K562 (cell line): ENCODE measurements at regions not wholly inside any gene's neighbourhood (a gene's known extent, or its start where the extent isn't known, plus 50 kb on each side); places are given as distances from the start of the nearest gene placed in this dataset.

Source experiments
- ELF1 ChIP-seq: fragments of 200-800 bp; sonication (Bioruptor generic); IDR thresholded peaks from 2 replicates; pipeline ENCODE4 v1.6.1; 2016; ENCODE audit warnings: missing genetic modification characterization, missing compliant biosample characterization
- HDAC2 ChIP-seq: fragments of 450-650 bp; IDR thresholded peaks from 2 replicates; pipeline ENCODE4 v1.6.1; 2016; ENCODE audit warnings: mild to moderate bottlenecking
- MYC ChIP-seq, 2 experiments: fragments of 250-450 bp in 1 of 2; sonication (Bioruptor Pico) in 1 of 2; IDR thresholded peaks; 2 replicates each; pipeline versions ENCODE4 v1.5.1 to v1.6.1; 2012 to 2021; ENCODE audit warnings: low read depth in 2 of 2, borderline replicate concordance in 1 of 2, improper control_type of control experiment in 1 of 2, low read length in 1 of 2, mild to moderate bottlenecking in 1 of 2, moderate library complexity in 1 of 2
- SRSF9 ChIP-seq: fragments of 200-400 bp; formaldehyde crosslinking; IDR thresholded peaks from 2 replicates; pipeline ENCODE4 v1.6.1; 2017; ENCODE audit warnings: low read depth, low read length, borderline replicate concordance
- TAF9B ChIP-seq: fragments of 450-650 bp; IDR thresholded peaks from 2 replicates; pipeline ENCODE4 v1.6.1; 2018; ENCODE audit warnings: mild to moderate bottlenecking; ENCODE audit not compliant: partially characterized antibody
- TOE1 ChIP-seq, 2 experiments: fragments of 450-650 bp in 1 of 2; sonication (generic) in 1 of 2; formaldehyde crosslinking in 1 of 2; IDR thresholded peaks; 2 replicates each; pipeline versions ENCODE4 v1.7.1 to v1.8.0; 2016 to 2022; ENCODE audit warnings: borderline replicate concordance in 2 of 2, mild to moderate bottlenecking in 2 of 2, antibody characterized with exemption in 1 of 2, inconsistent platforms in 1 of 2, low read depth in 1 of 2, missing genetic modification reagents in 1 of 2, moderate library complexity in 1 of 2
- TF ChIP-seq, protein P1 (sequence below): fragments of 450-650 bp; IDR thresholded peaks from 2 replicates; pipeline ENCODE4 v1.6.1; 2016; ENCODE audit warnings: mild to moderate bottlenecking, moderate library complexity
- TF ChIP-seq, protein P2 (sequence below): sonication (generic); formaldehyde crosslinking; IDR thresholded peaks from 2 replicates; pipeline ENCODE4 v1.8.1; 2023; ENCODE audit warnings: mild to moderate bottlenecking, missing genetic modification reagents

DNA sequence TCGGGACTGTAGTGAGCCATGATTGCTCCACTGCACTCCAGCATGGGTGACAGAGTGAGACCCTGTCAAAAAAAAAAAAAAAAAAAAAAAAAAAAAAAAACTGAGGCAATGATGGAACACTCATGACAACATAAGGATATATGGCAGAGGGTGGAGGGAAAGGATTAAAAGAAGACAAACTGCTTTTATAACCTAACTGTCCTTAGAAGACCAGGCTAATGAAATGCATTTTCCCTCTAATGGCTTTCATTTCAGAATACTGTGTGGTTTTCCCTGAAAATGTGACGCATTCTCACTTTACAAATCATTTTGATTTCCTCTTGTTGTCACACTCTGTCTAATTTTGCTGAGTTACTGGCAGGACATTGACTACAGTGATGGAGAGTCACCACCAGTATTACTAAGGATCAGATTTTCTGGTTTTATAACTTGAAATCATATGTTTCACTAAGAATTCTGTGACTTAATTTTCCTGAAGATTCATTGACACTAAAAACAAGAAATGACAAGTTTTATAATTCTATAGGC, 137.6 kb upstream of the SSTR1 start (continued):
- TF ChIP-seq, protein P1, sequence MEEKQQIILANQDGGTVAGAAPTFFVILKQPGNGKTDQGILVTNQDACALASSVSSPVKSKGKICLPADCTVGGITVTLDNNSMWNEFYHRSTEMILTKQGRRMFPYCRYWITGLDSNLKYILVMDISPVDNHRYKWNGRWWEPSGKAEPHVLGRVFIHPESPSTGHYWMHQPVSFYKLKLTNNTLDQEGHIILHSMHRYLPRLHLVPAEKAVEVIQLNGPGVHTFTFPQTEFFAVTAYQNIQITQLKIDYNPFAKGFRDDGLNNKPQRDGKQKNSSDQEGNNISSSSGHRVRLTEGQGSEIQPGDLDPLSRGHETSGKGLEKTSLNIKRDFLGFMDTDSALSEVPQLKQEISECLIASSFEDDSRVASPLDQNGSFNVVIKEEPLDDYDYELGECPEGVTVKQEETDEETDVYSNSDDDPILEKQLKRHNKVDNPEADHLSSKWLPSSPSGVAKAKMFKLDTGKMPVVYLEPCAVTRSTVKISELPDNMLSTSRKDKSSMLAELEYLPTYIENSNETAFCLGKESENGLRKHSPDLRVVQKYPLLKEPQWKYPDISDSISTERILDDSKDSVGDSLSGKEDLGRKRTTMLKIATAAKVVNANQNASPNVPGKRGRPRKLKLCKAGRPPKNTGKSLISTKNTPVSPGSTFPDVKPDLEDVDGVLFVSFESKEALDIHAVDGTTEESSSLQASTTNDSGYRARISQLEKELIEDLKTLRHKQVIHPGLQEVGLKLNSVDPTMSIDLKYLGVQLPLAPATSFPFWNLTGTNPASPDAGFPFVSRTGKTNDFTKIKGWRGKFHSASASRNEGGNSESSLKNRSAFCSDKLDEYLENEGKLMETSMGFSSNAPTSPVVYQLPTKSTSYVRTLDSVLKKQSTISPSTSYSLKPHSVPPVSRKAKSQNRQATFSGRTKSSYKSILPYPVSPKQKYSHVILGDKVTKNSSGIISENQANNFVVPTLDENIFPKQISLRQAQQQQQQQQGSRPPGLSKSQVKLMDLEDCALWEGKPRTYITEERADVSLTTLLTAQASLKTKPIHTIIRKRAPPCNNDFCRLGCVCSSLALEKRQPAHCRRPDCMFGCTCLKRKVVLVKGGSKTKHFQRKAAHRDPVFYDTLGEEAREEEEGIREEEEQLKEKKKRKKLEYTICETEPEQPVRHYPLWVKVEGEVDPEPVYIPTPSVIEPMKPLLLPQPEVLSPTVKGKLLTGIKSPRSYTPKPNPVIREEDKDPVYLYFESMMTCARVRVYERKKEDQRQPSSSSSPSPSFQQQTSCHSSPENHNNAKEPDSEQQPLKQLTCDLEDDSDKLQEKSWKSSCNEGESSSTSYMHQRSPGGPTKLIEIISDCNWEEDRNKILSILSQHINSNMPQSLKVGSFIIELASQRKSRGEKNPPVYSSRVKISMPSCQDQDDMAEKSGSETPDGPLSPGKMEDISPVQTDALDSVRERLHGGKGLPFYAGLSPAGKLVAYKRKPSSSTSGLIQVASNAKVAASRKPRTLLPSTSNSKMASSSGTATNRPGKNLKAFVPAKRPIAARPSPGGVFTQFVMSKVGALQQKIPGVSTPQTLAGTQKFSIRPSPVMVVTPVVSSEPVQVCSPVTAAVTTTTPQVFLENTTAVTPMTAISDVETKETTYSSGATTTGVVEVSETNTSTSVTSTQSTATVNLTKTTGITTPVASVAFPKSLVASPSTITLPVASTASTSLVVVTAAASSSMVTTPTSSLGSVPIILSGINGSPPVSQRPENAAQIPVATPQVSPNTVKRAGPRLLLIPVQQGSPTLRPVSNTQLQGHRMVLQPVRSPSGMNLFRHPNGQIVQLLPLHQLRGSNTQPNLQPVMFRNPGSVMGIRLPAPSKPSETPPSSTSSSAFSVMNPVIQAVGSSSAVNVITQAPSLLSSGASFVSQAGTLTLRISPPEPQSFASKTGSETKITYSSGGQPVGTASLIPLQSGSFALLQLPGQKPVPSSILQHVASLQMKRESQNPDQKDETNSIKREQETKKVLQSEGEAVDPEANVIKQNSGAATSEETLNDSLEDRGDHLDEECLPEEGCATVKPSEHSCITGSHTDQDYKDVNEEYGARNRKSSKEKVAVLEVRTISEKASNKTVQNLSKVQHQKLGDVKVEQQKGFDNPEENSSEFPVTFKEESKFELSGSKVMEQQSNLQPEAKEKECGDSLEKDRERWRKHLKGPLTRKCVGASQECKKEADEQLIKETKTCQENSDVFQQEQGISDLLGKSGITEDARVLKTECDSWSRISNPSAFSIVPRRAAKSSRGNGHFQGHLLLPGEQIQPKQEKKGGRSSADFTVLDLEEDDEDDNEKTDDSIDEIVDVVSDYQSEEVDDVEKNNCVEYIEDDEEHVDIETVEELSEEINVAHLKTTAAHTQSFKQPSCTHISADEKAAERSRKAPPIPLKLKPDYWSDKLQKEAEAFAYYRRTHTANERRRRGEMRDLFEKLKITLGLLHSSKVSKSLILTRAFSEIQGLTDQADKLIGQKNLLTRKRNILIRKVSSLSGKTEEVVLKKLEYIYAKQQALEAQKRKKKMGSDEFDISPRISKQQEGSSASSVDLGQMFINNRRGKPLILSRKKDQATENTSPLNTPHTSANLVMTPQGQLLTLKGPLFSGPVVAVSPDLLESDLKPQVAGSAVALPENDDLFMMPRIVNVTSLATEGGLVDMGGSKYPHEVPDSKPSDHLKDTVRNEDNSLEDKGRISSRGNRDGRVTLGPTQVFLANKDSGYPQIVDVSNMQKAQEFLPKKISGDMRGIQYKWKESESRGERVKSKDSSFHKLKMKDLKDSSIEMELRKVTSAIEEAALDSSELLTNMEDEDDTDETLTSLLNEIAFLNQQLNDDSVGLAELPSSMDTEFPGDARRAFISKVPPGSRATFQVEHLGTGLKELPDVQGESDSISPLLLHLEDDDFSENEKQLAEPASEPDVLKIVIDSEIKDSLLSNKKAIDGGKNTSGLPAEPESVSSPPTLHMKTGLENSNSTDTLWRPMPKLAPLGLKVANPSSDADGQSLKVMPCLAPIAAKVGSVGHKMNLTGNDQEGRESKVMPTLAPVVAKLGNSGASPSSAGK: no peak
- TF ChIP-seq, protein P2, sequence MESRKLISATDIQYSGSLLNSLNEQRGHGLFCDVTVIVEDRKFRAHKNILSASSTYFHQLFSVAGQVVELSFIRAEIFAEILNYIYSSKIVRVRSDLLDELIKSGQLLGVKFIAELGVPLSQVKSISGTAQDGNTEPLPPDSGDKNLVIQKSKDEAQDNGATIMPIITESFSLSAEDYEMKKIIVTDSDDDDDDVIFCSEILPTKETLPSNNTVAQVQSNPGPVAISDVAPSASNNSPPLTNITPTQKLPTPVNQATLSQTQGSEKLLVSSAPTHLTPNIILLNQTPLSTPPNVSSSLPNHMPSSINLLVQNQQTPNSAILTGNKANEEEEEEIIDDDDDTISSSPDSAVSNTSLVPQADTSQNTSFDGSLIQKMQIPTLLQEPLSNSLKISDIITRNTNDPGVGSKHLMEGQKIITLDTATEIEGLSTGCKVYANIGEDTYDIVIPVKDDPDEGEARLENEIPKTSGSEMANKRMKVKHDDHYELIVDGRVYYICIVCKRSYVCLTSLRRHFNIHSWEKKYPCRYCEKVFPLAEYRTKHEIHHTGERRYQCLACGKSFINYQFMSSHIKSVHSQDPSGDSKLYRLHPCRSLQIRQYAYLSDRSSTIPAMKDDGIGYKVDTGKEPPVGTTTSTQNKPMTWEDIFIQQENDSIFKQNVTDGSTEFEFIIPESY (CRISPR knock-in tag): no peak
- TF ChIP-seq MYC (IDR thresholded peaks at IDR 0.05; ENCODE audit: low read depth, low read length) (no peak), MYC (CRISPR knock-in tag; IDR thresholded peaks at IDR 0.05; ENCODE audit: borderline replicate concordance, low read depth) (no peak), HDAC2 (no peak), TOE1 (IDR thresholded peaks at IDR 0.05; ENCODE audit: borderline replicate concordance) (no peak), TOE1 (CRISPR knock-in tag; IDR thresholded peaks at IDR 0.05; ENCODE audit: borderline replicate concordance, low read depth) (no peak), ELF1 (no peak), TAF9B (no peak), SRSF9 (no peak)
- TF ChIP-seq, all 486 proteins: peak for 0
